GM18519 (cell line): ENCODE measurements at regions not wholly inside any gene's neighbourhood (a gene's known extent, or its start where the extent isn't known, plus 50 kb on each side); places are given as distances from the start of the nearest gene placed in this dataset.

ENCODE experiments used
- ATAC-seq: cut with Tn5 transposase; IDR thresholded peaks from one replicate; pipeline ENCODE4 v1.9.1; 2021; ENCODE audit warnings: mild to moderate bottlenecking, moderate library complexity; ENCODE audit not compliant: unreplicated experiment, low FRiP score

- no peak for ATAC-seq
Measured at GRCh38 chr18:24919181-24919797, 432.7 kb downstream of the ZNF521 start.

DNA sequence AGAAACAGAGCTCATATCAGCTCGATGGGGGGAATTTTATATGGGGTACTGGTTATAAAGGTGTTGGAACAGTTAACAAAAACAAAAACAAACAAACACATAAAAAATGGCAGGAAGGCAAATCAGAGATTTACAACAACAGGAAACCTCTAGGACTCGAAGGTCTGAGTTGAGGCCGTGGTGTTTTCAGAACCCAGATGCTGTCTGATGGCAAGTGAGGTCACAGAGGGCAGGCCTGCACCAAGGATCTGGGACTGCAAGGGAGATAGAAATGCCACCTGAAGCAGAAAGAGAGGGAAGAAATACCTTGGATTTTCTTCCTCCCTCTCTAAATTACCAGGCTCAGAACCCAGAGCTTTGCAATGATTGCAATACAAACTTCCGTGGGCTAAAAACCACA, 429.5 kb downstream of the ZNF521 start:
- ATAC-seq = no peak

DNA sequence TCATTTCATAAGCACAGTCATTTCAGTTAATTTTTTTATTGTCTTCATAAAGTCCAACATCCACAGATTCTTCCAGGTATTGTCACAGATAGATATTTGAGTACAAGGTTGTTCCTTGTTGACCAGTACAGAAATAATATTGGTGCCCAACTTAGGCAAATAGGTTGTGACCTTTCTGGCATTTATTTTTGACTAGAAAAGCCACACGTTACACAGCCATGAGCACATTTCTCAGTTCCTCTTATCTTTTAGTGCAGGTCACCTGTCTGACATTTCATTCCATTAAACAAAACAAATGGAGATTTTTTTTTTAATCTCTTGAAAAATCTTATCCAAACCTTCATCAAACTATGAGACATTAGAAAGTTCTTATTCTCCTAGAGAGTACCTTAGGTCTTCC, 428.8 kb downstream of the ZNF521 start:
- peak; percentile 84 for ATAC-seq

- ATAC-seq = no peak
Measured at GRCh38 chr18:24924066-24924716, 427.8 kb downstream of the ZNF521 start.

- ATAC-seq = no peak
Measured at GRCh38 chr18:24926649-24927048, 425.3 kb downstream of the ZNF521 start.

- ATAC-seq = no peak
Measured at GRCh38 chr18:24928301-24928878, 423.6 kb downstream of the ZNF521 start.

DNA sequence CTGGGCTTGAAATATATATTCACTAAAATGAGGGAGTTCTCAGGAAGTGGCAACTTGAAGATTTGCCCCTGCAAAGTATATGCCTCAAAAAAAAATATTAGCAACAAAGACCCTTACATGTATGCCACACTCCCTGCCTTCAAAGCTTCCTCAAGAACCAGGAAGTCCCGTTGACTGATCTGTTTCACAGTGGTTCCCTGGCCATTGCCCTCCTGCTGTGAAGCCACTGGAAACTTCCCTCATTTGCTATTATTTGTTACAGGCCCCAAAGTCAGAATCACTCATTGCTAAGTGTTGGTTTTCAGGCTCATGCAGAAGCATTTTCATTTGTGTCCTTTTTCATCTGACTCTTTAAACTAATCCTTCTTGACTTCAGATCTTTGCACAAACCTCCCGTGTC, 421.5 kb downstream of the ZNF521 start:
- ATAC-seq = no peak

- no peak for ATAC-seq
Measured at GRCh38 chr18:24930971-24931370, 421.0 kb downstream of the ZNF521 start.

DNA sequence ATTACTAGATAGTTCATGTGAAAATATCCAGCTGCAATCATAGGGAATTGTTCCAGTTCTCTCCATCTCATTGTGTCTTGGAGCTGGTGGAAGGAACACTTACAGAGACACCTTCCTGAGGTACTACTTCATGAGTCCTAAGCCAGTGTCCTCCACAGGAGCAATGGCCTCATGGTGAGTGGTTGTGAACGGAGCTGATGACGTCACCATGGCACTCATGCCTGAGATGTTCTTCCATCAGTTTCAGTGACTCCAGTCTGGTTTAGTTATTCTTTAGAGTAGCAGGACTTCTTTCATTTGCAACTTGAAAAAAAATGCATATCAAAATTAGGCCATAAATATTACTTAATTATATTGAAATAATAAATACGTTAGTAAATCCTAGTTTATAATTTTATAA, 418.6 kb downstream of the ZNF521 start:
- no peak for ATAC-seq

GRCh38 chr18:24934258-24934932, 417.6 kb downstream of the ZNF521 start:
- ATAC-seq = no peak

GRCh38 chr18:24935008-24935407, 417.0 kb downstream of the ZNF521 start:
- no peak for ATAC-seq

GRCh38 chr18:24935896-24936295, 416.1 kb downstream of the ZNF521 start:
- ATAC-seq = no peak

GRCh38 chr18:24936691-24937090, 415.3 kb downstream of the ZNF521 start:
- no peak for ATAC-seq

- no peak for ATAC-seq
Measured at GRCh38 chr18:24937639-24938275, 414.2 kb downstream of the ZNF521 start.

- no peak for ATAC-seq
Measured at GRCh38 chr18:24940416-24940815, 411.6 kb downstream of the ZNF521 start.

GRCh38 chr18:24941174-24941951, 410.6 kb downstream of the ZNF521 start:
- ATAC-seq = no peak

- ATAC-seq = no peak
Measured at GRCh38 chr18:24942144-24942543, 409.8 kb downstream of the ZNF521 start.

GRCh38 chr18:24947521-24948305, 404.3 kb downstream of the ZNF521 start:
- ATAC-seq = no peak

DNA sequence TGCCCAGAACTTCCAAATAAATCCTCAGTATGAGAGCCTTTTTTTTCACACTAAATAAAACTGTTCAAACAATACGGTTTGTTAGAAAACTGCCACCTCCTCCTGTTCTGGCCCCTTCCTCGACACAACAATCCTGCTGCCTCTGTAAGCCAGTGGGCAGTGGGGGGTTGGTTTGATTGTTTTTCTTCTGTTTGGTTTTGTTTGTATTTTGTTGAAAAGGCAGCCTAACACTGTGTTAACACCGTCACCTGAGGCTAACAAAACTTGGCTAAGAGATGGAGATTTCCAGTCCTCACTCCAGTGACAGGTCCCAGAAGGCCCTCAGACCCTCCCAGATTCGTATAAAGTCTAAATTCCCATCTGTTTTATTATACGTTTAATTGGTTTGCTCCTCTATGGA, 402.1 kb downstream of the ZNF521 start:
- no peak for ATAC-seq

- ATAC-seq = no peak
Measured at GRCh38 chr18:24954341-24954740, 397.6 kb downstream of the ZNF521 start.
